Karpas-422 (cell line): ENCODE measurements at regions not wholly inside any gene's neighbourhood (a gene's known extent, or its start where the extent isn't known, plus 50 kb on each side); places are given as distances from the start of the nearest gene placed in this dataset.

Experiments used
- DNase-seq: peaks from one replicate; pipeline ENCODE4 v3.0.0-alpha.2; 2015
- H2AFZ ChIP-seq: fragments of 200-600 bp; sonication (generic); 2 replicates; pipeline ENCODE4 v1.6.1; 2014; ENCODE audit warnings: antibody characterized with exemption, low read length, mixed read lengths
- H3K27ac ChIP-seq: fragments of 200-600 bp; sonication (generic); 2 replicates; pipeline ENCODE4 v1.5.1; 2014; ENCODE audit warnings: mild to moderate bottlenecking, low read length, moderate library complexity
- H3K27me3 ChIP-seq: fragments of 200-600 bp; sonication (generic); 2 replicates; pipeline ENCODE4 v1.6.1; 2014; ENCODE audit warnings: low read length, mixed read lengths
- H3K36me3 ChIP-seq: fragments of 200-600 bp; sonication (generic); 2 replicates; pipeline ENCODE4 v1.6.1; 2014; ENCODE audit warnings: low read length, mixed read lengths; ENCODE audit not compliant: insufficient read depth
- H3K4me1 ChIP-seq: fragments of 200-600 bp; sonication (generic); 2 replicates; pipeline ENCODE4 v1.6.1; 2014; ENCODE audit warnings: mild to moderate bottlenecking, low read length, mixed read lengths
- H3K4me2 ChIP-seq: fragments of 200-600 bp; sonication (generic); 2 replicates; pipeline ENCODE4 v1.6.1; 2014; ENCODE audit warnings: low read length, low read depth, mild to moderate bottlenecking; ENCODE audit not compliant: poor library complexity, severe bottlenecking
- H3K4me3 ChIP-seq: fragments of 200-600 bp; sonication (generic); 2 replicates; pipeline ENCODE4 v1.5.1; 2014; ENCODE audit warnings: mild to moderate bottlenecking, antibody characterized with exemption, low read length, mixed read lengths
- H3K79me2 ChIP-seq: fragments of 200-600 bp; sonication (generic); 2 replicates; pipeline ENCODE4 v1.6.1; 2014; ENCODE audit warnings: mild to moderate bottlenecking, low read length, mixed read lengths
- H3K9ac ChIP-seq: fragments of 200-600 bp; sonication (generic); 2 replicates; pipeline ENCODE4 v1.6.0; 2014; ENCODE audit warnings: low read length
- H3K9me2 ChIP-seq: fragments of 200-600 bp; sonication (generic), shearing (Covaris generic); replicated peaks from 2 replicates; pipeline ENCODE4 v1.6.0; 2014; ENCODE audit warnings: mild to moderate bottlenecking, low read length, moderate library complexity; ENCODE audit not compliant: insufficient read depth
- H3K9me3 ChIP-seq: fragments of 300-700, 200-600 bp; sonication (generic); 2 replicates; pipeline ENCODE4 v1.6.1; 2014; ENCODE audit warnings: low read length, mixed read lengths
- H4K20me1 ChIP-seq: fragments of 200-600 bp; sonication (generic); 2 replicates; pipeline ENCODE4 v1.6.1; 2014; ENCODE audit warnings: mild to moderate bottlenecking, antibody characterized with exemption, low read length, low read depth; ENCODE audit not compliant: insufficient read depth

GRCh38 chr3:153681057-153681456, 440.1 kb upstream of the ARHGEF26 start:
- DNase-seq: no peak
- Histone ChIP-seq H3K79me2 (no peaks in the 10 kb centered on the region), H3K36me3 (no peaks in the 10 kb centered on the region), H2AFZ (no peak overlapping the region), H3K27me3 (no peaks in the 10 kb centered on the region), H3K4me3 (no peak overlapping the region), H3K4me2 (no peak overlapping the region), H3K9me2 (no peaks in the 10 kb centered on the region), H3K27ac (no peak overlapping the region), H3K4me1 (no peaks in the 10 kb centered on the region), H3K9me3 (peaks cover 19% of the 10 kb centered on the region), H4K20me1 (no peaks in the 10 kb centered on the region), H3K9ac (no peak overlapping the region)

GRCh38 chr3:153688301-153689120, 432.7 kb upstream of the ARHGEF26 start:
- no peak overlapping the region for H3K4me3 ChIP-seq
- no peaks in the 10 kb centered on the region for H4K20me1 ChIP-seq
- H3K9me3 ChIP-seq: peaks cover 21% of the 10 kb centered on the region
- H3K4me1 ChIP-seq: no peaks in the 10 kb centered on the region
- H3K36me3 ChIP-seq: no peaks in the 10 kb centered on the region
- H3K79me2 ChIP-seq: no peaks in the 10 kb centered on the region
- H3K27ac ChIP-seq: no peak overlapping the region
- H3K27me3 ChIP-seq: no peaks in the 10 kb centered on the region
- no peak for DNase-seq
- H2AFZ ChIP-seq: no peak overlapping the region
- H3K9ac ChIP-seq: no peak overlapping the region
- no peak overlapping the region for H3K4me2 ChIP-seq
- H3K9me2 ChIP-seq: no peaks in the 10 kb centered on the region

- Histone ChIP-seq H3K9me2 (no peaks in the 10 kb centered on the region), H3K27ac (no peak overlapping the region), H3K4me3 (no peak overlapping the region), H3K36me3 (no peaks in the 10 kb centered on the region), H3K27me3 (no peaks in the 10 kb centered on the region), H3K4me2 (no peak overlapping the region), H3K9me3 (peaks cover 21% of the 10 kb centered on the region), H3K9ac (no peak overlapping the region), H3K4me1 (no peaks in the 10 kb centered on the region), H4K20me1 (no peaks in the 10 kb centered on the region), H3K79me2 (no peaks in the 10 kb centered on the region), H2AFZ (no peak overlapping the region)
- no peak for DNase-seq
Measured at GRCh38 chr3:153693207-153693606, 428.0 kb upstream of the ARHGEF26 start.

GRCh38 chr3:153702106-153702505, 419.1 kb upstream of the ARHGEF26 start:
- Histone ChIP-seq H3K4me3 (no peak overlapping the region), H3K9me2 (no peaks in the 10 kb centered on the region), H2AFZ (no peak overlapping the region), H4K20me1 (no peaks in the 10 kb centered on the region), H3K27ac (no peak overlapping the region), H3K4me1 (no peaks in the 10 kb centered on the region), H3K27me3 (no peaks in the 10 kb centered on the region), H3K36me3 (no peaks in the 10 kb centered on the region), H3K9ac (no peak overlapping the region), H3K4me2 (no peak overlapping the region), H3K9me3 (peaks cover 20% of the 10 kb centered on the region), H3K79me2 (no peaks in the 10 kb centered on the region)
- DNase-seq: no peak

- Histone ChIP-seq H3K27me3 (no peaks in the 10 kb centered on the region), H3K9me3 (peaks cover 24% of the 10 kb centered on the region), H3K9ac (no peak overlapping the region), H3K36me3 (no peaks in the 10 kb centered on the region), H4K20me1 (no peaks in the 10 kb centered on the region), H3K4me3 (no peak overlapping the region), H3K27ac (no peak overlapping the region), H3K79me2 (no peaks in the 10 kb centered on the region), H3K9me2 (no peaks in the 10 kb centered on the region), H3K4me1 (no peaks in the 10 kb centered on the region), H2AFZ (no peak overlapping the region), H3K4me2 (no peak overlapping the region)
- DNase-seq: no peak
Measured at GRCh38 chr3:153704115-153704514, 417.1 kb upstream of the ARHGEF26 start.

- Histone ChIP-seq H3K9me3 (peaks cover 14% of the 10 kb centered on the region), H3K27me3 (no peaks in the 10 kb centered on the region), H3K36me3 (no peaks in the 10 kb centered on the region), H2AFZ (no peak overlapping the region), H3K4me3 (no peak overlapping the region), H3K9ac (no peak overlapping the region), H3K27ac (no peak overlapping the region), H3K4me1 (no peaks in the 10 kb centered on the region), H3K79me2 (no peaks in the 10 kb centered on the region), H3K9me2 (no peaks in the 10 kb centered on the region), H3K4me2 (no peak overlapping the region), H4K20me1 (no peaks in the 10 kb centered on the region)
- no peak for DNase-seq
Measured at GRCh38 chr3:153706706-153707105, 414.5 kb upstream of the ARHGEF26 start.

DNA sequence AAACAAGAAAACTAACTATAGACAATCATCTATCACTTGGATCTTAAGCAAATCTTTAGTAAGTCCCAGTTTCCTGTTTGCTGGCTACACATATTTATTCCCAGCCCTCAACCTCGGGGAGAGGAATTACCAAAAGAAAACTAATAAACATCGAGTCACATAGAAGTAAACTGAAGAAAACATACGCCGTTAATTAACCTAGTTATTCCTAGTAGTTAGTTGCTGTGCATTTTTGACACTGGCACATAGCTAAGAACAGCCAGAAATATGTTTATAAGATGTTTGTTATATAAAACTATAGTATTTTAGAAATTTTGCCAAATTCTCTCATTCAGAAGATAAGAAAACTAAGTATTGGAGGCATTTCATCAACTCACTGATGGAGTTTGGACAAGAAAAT, 407.2 kb upstream of the ARHGEF26 start:
- Histone ChIP-seq H4K20me1 (no peaks in the 10 kb centered on the region), H3K27me3 (no peaks in the 10 kb centered on the region), H3K79me2 (no peaks in the 10 kb centered on the region), H3K4me1 (no peaks in the 10 kb centered on the region), H2AFZ (no peak overlapping the region), H3K9ac (no peak overlapping the region), H3K4me2 (no peak overlapping the region), H3K9me2 (no peaks in the 10 kb centered on the region), H3K36me3 (no peaks in the 10 kb centered on the region), H3K9me3 (peaks cover 18% of the 10 kb centered on the region), H3K27ac (no peak overlapping the region), H3K4me3 (no peak overlapping the region)
- DNase-seq: no peak

- Histone ChIP-seq H3K27ac (no peak overlapping the region), H2AFZ (no peak overlapping the region), H3K9ac (no peak overlapping the region), H3K9me2 (no peaks in the 10 kb centered on the region), H3K27me3 (no peaks in the 10 kb centered on the region), H3K4me3 (no peak overlapping the region), H3K4me2 (no peak overlapping the region), H3K4me1 (no peaks in the 10 kb centered on the region), H4K20me1 (no peaks in the 10 kb centered on the region), H3K79me2 (no peaks in the 10 kb centered on the region), H3K36me3 (no peaks in the 10 kb centered on the region), H3K9me3 (peaks cover 21% of the 10 kb centered on the region)
- no peak for DNase-seq
Measured at GRCh38 chr3:153714588-153715290, 406.5 kb upstream of the ARHGEF26 start.
